Liver (tissue), 8 donors: ENCODE measurements at regions not wholly inside any gene's neighbourhood (a gene's known extent, or its start where the extent isn't known, plus 50 kb on each side); places are given as distances from the start of the nearest gene placed in this dataset.

Experiments used
- DNase-seq: peaks from one replicate; pipeline ENCODE4 v3.0.0-alpha.2; 2017; ENCODE audit warnings: low spot score
- H3K27ac ChIP-seq, 2 donors: one replicate each; pipeline ENCODE4 v1.7.0; 2013; ENCODE audit warnings: inconsistent platforms in 2 of 2, low read length in 2 of 2, control low read depth in 1 of 2, low read depth in 1 of 2, mild to moderate bottlenecking in 1 of 2
- H3K27me3 ChIP-seq, 4 donors: one replicate each; pipeline versions ENCODE4 v1.6.1 to v1.7.0; 2013; ENCODE audit warnings: low read length in 3 of 4, inconsistent platforms in 1 of 4, mild to moderate bottlenecking in 1 of 4, moderate library complexity in 1 of 4; ENCODE audit not compliant: control insufficient read depth in 4 of 4, insufficient read depth in 4 of 4
- H3K36me3 ChIP-seq, 4 donors: one replicate each; pipeline versions ENCODE4 v1.6.1 to v1.7.0; 2013; ENCODE audit warnings: low read length in 3 of 4, mild to moderate bottlenecking in 3 of 4, low read depth in 1 of 4, moderate library complexity in 1 of 4; ENCODE audit not compliant: control insufficient read depth in 4 of 4, insufficient read depth in 3 of 4
- H3K4me1 ChIP-seq, 4 donors: one replicate each; pipeline versions ENCODE4 v1.6.1 to v1.7.0; 2013; ENCODE audit warnings: low read length in 3 of 4, mild to moderate bottlenecking in 3 of 4, moderate library complexity in 1 of 4; ENCODE audit not compliant: control insufficient read depth in 4 of 4, insufficient read depth in 4 of 4
- H3K4me3 ChIP-seq, 3 donors: one replicate each; pipeline versions ENCODE4 v1.6.1 to v1.7.0; 2013; ENCODE audit warnings: low read length in 3 of 3, control low read depth in 1 of 3, low read depth in 1 of 3, mild to moderate bottlenecking in 1 of 3
- H3K9ac ChIP-seq, 2 donors: one replicate each; pipeline ENCODE4 v1.7.0; 2013; ENCODE audit warnings: low read length in 2 of 2, mild to moderate bottlenecking in 2 of 2, moderate library complexity in 2 of 2, control low read depth in 1 of 2, low read depth in 1 of 2
- H3K9me3 ChIP-seq, 4 donors: one replicate each; pipeline versions ENCODE4 v1.6.1 to v1.7.0; 2013; ENCODE audit warnings: low read length in 3 of 4; ENCODE audit not compliant: control insufficient read depth in 4 of 4
- EGR1 ChIP-seq, 2 donors: IDR thresholded peaks; 2 replicates each; pipeline ENCODE4 v1.6.1; 2016 to 2018; ENCODE audit warnings: antibody characterized with exemption in 2 of 2, low read depth in 2 of 2
- FOXA1 ChIP-seq: IDR thresholded peaks from 2 replicates; pipeline ENCODE4 v1.6.1; 2016; ENCODE audit warnings: antibody characterized with exemption
- FOXA2 ChIP-seq: IDR thresholded peaks from 2 replicates; pipeline ENCODE4 v1.6.1; 2016; ENCODE audit warnings: antibody characterized with exemption
- GABPA ChIP-seq, 2 donors: IDR thresholded peaks in 1 of 2; conservative IDR thresholded peaks in 1 of 2; 2 replicates each; pipeline ENCODE4 v1.6.1; 2016; ENCODE audit warnings: antibody characterized with exemption in 2 of 2, mild to moderate bottlenecking in 1 of 2, moderate library complexity in 1 of 2
- HNF4A ChIP-seq, 2 donors: conservative IDR thresholded peaks; 2 replicates each; pipeline ENCODE4 v1.6.1; 2016; ENCODE audit warnings: antibody characterized with exemption in 2 of 2, mild to moderate bottlenecking in 2 of 2
- HNF4G ChIP-seq: IDR thresholded peaks from 2 replicates; pipeline ENCODE4 v1.6.1; 2016; ENCODE audit warnings: antibody characterized with exemption
- JUND ChIP-seq, 2 donors: IDR thresholded peaks; 2 replicates each; pipeline ENCODE4 v1.6.1; 2016; ENCODE audit warnings: antibody characterized with exemption in 2 of 2
- NR2F2 ChIP-seq: IDR thresholded peaks from 2 replicates; pipeline ENCODE4 v1.6.1; 2016; ENCODE audit warnings: antibody characterized with exemption
- RAD21 ChIP-seq, 2 donors: IDR thresholded peaks; 2 replicates each; pipeline ENCODE4 v1.6.1; 2016; ENCODE audit warnings: antibody characterized with exemption in 2 of 2, mild to moderate bottlenecking in 2 of 2
- RXRA ChIP-seq, 2 donors: IDR thresholded peaks; 2 replicates each; pipeline ENCODE4 v1.6.1; 2017 to 2018; ENCODE audit warnings: antibody characterized with exemption in 2 of 2, mild to moderate bottlenecking in 1 of 2
- SP1 ChIP-seq: IDR thresholded peaks from 2 replicates; pipeline ENCODE4 v1.6.1; 2018; ENCODE audit warnings: antibody characterized with exemption, mild to moderate bottlenecking
- TAF1 ChIP-seq: conservative IDR thresholded peaks from 2 replicates; pipeline ENCODE4 v1.6.1; 2016; ENCODE audit warnings: antibody characterized with exemption, mild to moderate bottlenecking
- YY1 ChIP-seq: IDR thresholded peaks from 2 replicates; pipeline ENCODE4 v1.6.1; 2016; ENCODE audit warnings: antibody characterized with exemption, mild to moderate bottlenecking
- WGBS: extraction: QIAGEN DNeasy Blood & Tissue Kit; methylation state at CpG from one replicate; pipeline ENCODE4 v1.1.7; 2013; 5-methylcytosine and 5-hydroxymethylcytosine counted together
- TF ChIP-seq, protein P1 (sequence below): IDR thresholded peaks from 2 replicates; pipeline ENCODE4 v1.6.1; 2016; ENCODE audit warnings: antibody characterized with exemption
- TF ChIP-seq, protein P2 (sequence below): IDR thresholded peaks from 2 replicates; pipeline ENCODE4 v1.6.1; 2016; ENCODE audit warnings: antibody characterized with exemption, mild to moderate bottlenecking
- TF ChIP-seq, protein P3 (sequence below): fragments of 150-350 bp; IDR thresholded peaks from 2 replicates; pipeline ENCODE4 v1.5.1; 2017; ENCODE audit warnings: improper control_type of control experiment, low read depth, low read length; ENCODE audit not compliant: missing input control
- TF ChIP-seq, protein P4 (sequence below): IDR thresholded peaks from 2 replicates; pipeline ENCODE4 v1.6.1; 2016; ENCODE audit warnings: antibody characterized with exemption
- TF ChIP-seq, protein P5 (sequence below): IDR thresholded peaks from 2 replicates; pipeline ENCODE4 v1.6.1; 2016; ENCODE audit warnings: antibody characterized with exemption
- donor health status: healthy.
- donor health status: healthy.
- donor health status: healthy.
- donor health status: healthy.
- donor health status: healthy.

DNA sequence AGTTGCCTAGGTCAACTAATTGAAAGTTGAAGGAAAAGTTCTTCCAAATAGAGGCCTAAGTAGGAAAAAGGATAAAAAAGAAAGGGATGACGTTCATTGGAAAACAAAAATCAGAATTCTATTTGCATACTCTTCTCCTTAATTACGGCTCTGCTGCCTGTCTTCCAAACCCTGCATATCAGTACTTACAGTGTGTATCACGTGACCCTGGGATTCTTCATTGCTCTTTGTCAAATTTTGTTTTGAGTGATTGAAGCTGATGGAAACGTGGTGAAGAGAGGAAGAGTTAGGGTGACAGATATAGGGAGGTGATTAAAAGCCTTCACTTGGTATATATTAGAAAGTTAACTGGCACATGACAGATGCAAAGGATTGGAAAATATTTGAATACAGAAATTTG is 97.9 kb downstream of the ZNF92 start:
- no peak overlapping the region for H3K27ac ChIP-seq
- no peak for DNase-seq
- no peaks in the 10 kb centered on the region for H3K27me3 ChIP-seq
- TF ChIP-seq TAF1 (no peak), HNF4G (no peak), FOXA1 (no peak), FOXA2 (no peak), HNF4A (conservative IDR thresholded peaks at IDR 0.05) (no peak), RAD21 (IDR thresholded peaks at IDR 0.05) (no peak), RXRA (IDR thresholded peaks at IDR 0.05) (no peak), SP1 (no peak), GABPA (IDR thresholded peaks at IDR 0.05 in 1 of 2, conservative IDR thresholded peaks at IDR 0.05 in 1 of 2) (no peak)
- TF ChIP-seq, protein P1, sequence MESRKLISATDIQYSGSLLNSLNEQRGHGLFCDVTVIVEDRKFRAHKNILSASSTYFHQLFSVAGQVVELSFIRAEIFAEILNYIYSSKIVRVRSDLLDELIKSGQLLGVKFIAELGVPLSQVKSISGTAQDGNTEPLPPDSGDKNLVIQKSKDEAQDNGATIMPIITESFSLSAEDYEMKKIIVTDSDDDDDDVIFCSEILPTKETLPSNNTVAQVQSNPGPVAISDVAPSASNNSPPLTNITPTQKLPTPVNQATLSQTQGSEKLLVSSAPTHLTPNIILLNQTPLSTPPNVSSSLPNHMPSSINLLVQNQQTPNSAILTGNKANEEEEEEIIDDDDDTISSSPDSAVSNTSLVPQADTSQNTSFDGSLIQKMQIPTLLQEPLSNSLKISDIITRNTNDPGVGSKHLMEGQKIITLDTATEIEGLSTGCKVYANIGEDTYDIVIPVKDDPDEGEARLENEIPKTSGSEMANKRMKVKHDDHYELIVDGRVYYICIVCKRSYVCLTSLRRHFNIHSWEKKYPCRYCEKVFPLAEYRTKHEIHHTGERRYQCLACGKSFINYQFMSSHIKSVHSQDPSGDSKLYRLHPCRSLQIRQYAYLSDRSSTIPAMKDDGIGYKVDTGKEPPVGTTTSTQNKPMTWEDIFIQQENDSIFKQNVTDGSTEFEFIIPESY, result no peak
- TF ChIP-seq, protein P2, sequence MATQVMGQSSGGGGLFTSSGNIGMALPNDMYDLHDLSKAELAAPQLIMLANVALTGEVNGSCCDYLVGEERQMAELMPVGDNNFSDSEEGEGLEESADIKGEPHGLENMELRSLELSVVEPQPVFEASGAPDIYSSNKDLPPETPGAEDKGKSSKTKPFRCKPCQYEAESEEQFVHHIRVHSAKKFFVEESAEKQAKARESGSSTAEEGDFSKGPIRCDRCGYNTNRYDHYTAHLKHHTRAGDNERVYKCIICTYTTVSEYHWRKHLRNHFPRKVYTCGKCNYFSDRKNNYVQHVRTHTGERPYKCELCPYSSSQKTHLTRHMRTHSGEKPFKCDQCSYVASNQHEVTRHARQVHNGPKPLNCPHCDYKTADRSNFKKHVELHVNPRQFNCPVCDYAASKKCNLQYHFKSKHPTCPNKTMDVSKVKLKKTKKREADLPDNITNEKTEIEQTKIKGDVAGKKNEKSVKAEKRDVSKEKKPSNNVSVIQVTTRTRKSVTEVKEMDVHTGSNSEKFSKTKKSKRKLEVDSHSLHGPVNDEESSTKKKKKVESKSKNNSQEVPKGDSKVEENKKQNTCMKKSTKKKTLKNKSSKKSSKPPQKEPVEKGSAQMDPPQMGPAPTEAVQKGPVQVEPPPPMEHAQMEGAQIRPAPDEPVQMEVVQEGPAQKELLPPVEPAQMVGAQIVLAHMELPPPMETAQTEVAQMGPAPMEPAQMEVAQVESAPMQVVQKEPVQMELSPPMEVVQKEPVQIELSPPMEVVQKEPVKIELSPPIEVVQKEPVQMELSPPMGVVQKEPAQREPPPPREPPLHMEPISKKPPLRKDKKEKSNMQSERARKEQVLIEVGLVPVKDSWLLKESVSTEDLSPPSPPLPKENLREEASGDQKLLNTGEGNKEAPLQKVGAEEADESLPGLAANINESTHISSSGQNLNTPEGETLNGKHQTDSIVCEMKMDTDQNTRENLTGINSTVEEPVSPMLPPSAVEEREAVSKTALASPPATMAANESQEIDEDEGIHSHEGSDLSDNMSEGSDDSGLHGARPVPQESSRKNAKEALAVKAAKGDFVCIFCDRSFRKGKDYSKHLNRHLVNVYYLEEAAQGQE, result no peak
- TF ChIP-seq, protein P3, sequence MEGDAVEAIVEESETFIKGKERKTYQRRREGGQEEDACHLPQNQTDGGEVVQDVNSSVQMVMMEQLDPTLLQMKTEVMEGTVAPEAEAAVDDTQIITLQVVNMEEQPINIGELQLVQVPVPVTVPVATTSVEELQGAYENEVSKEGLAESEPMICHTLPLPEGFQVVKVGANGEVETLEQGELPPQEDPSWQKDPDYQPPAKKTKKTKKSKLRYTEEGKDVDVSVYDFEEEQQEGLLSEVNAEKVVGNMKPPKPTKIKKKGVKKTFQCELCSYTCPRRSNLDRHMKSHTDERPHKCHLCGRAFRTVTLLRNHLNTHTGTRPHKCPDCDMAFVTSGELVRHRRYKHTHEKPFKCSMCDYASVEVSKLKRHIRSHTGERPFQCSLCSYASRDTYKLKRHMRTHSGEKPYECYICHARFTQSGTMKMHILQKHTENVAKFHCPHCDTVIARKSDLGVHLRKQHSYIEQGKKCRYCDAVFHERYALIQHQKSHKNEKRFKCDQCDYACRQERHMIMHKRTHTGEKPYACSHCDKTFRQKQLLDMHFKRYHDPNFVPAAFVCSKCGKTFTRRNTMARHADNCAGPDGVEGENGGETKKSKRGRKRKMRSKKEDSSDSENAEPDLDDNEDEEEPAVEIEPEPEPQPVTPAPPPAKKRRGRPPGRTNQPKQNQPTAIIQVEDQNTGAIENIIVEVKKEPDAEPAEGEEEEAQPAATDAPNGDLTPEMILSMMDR, result no peak
- TF ChIP-seq, protein P4, sequence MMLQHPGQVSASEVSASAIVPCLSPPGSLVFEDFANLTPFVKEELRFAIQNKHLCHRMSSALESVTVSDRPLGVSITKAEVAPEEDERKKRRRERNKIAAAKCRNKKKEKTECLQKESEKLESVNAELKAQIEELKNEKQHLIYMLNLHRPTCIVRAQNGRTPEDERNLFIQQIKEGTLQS, result no peak
- TF ChIP-seq, protein P5, sequence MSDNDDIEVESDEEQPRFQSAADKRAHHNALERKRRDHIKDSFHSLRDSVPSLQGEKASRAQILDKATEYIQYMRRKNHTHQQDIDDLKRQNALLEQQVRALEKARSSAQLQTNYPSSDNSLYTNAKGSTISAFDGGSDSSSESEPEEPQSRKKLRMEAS, result no peak
- H3K9ac ChIP-seq, result no peak overlapping the region
- no peaks in the 10 kb centered on the region for H3K9me3 ChIP-seq
- WGBS, result 85% methylated on average over 4 of the region's 4 CpGs
- no peak overlapping the region for H3K4me3 ChIP-seq
- H3K36me3 ChIP-seq, result no peaks in the 10 kb centered on the region
- no peaks in the 10 kb centered on the region for H3K4me1 ChIP-seq

DNA sequence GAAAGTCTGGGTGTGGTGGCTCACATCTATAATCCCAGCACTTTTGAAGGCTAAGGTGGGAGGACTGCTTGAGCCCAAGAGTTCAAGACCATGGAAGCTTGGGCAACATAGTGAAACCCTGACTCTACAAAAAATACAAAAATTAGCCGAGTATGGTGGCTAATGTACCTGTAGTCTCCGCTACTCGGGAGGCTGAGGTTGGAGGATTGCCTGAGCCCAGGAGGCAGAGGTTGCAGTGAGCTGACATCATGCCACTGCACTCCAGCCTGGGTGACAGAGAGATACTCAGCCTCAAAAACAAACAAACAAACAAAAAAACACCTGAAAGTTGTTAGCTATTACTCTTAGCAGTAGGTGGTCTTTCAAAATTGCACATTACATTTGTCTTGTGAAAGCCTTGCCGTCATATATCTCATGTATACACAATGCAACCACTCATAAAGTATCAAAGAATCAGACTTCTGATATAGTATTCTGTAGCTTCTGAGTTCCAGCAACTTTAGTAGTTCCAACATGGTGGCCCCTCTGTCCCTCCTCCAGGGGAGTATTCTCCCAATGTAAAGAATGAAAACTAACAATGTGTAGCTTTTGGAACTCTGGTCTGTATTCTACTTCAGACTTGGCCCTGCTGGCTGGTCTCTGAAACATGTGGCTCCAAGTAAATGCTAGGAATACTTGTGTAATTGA is 101.5 kb downstream of the ZNF92 start:
- H3K4me3 ChIP-seq, result no peak overlapping the region
- H3K36me3 ChIP-seq, result no peaks in the 10 kb centered on the region
- peaks cover 0 to 3% (median 0%) of the 10 kb centered on the region in 4 donors for H3K9me3 ChIP-seq
- H3K27ac ChIP-seq, result no peak overlapping the region
- no peaks in the 10 kb centered on the region for H3K27me3 ChIP-seq
- 89% methylated on average over 4 of the region's 4 CpGs for WGBS
- no peak overlapping the region for H3K9ac ChIP-seq
- no peak for DNase-seq
- no peaks in the 10 kb centered on the region for H3K4me1 ChIP-seq
- TF ChIP-seq, protein P2, result no peak
- TF ChIP-seq HNF4G (no peak), NR2F2 (no peak), YY1 (no peak), GABPA (IDR thresholded peaks at IDR 0.05 in 1 of 2, conservative IDR thresholded peaks at IDR 0.05 in 1 of 2) (no peak), JUND (IDR thresholded peaks at IDR 0.05) (no peak), EGR1 (IDR thresholded peaks at IDR 0.05; ENCODE audit: low read depth in 2 of 2) (no peak), SP1 (no peak), TAF1 (no peak), RAD21 (IDR thresholded peaks at IDR 0.05) (no peak)
- TF ChIP-seq, protein P3, result no peak
